Left lobe of liver (tissue), 2 donors: ENCODE measurements at regions not wholly inside any gene's neighbourhood (a gene's known extent, or its start where the extent isn't known, plus 50 kb on each side); places are given as distances from the start of the nearest gene placed in this dataset.
"Not testable (repeated sequence)": the region's sequence is repeated elsewhere in the genome, so short reads cannot be mapped to it uniquely, and the experiment has no call there.

Source experiments
- ATAC-seq: fragments of 200-7000 bp; cut with Tn5 transposase; one replicate; pipeline ENCODE4 v1.9.1; 2020; ENCODE audit warnings: mild to moderate bottlenecking, moderate library complexity
- DNase-seq: peaks from one replicate; pipeline ENCODE4 v3.0.0-alpha.2; 2020; ENCODE audit warnings: low spot score
- donor health status: DM: no; HTN: no; CAD: no; lungs with moderate emphysema.
- donor health status: DM: no; HTN: yes; CAD: no.

- ATAC-seq, result no peak
- no peak for DNase-seq
Observed at GRCh38 chrY:9619541-9619940, 91.9 kb downstream of the TSPY10 start.

DNA sequence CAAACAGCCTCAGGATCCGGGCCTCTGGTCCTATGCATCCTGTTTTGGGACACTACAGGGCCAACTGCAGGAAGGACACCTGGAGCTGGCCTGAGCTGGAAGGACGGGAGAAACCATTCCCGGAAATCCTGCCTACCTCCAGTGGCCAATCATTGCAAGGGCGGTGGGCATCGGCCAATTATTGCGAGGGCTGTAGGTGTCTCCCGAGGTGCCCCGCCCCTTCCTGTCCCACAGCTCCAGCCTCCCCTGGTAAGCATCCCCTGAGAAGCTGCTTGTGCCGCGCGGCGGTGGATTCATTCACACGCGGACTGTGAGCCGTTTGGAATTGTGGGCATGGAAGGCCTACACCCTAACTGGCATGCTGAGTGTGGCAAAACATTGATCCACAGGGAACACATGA, 95.5 kb downstream of the TSPY10 start:
- ATAC-seq, result no peak
- no peak for DNase-seq

DNA sequence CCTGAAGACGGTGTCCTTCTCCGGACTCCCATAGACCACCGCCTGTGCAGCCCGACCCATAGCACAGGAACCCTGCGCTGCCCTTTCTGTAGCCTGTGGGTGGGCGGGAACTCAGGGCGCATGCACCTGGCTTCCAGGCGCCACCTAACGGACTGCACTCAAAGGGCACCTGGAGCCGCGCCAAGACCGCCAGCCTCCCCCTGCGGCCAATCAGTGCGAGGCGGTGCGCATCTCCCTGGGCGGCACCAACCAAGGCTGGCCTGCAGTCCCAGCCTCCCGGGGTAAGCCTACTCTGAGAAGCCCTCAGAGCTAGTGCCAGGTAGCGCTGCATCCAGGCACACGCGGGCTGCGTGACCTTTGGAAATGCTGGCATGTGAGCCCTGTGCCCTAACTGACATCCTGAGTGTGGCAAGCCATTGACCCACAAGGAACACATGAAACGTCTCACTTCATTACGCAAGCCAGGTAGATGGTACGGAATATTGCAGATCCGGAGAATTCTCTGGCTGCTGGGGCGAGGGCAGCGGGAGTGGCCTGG, 113.0 kb downstream of the TSPY10 start:
- ATAC-seq (peak; percentile 96), DNase-seq (peak; percentile 55)

DNA sequence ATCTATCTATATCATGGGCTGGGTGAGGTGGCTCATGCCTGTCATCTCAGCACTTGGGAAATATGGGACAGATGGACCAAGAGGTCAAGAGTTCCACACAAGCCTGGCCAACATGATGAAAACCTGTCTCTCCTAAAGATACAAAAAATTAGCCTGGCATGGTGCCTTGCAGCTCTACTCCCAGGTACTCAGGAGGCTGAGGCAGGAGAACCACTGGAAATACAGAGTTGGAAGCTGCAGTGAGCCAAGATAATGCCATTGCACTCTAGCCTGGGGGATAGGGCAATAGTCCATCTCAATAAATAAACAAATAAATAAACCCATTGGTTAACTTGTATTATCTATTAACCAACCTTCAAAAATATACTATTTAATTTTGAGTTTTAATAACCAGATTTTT, 138.5 kb downstream of the TSPY10 start:
- ATAC-seq, result peak; percentile 84
- peak; percentile 51 for DNase-seq

- peak; percentile 86 for ATAC-seq
- not testable (repeated sequence) for DNase-seq
Observed at GRCh38 chrY:9692481-9692880, 164.8 kb downstream of the TSPY10 start.

DNA sequence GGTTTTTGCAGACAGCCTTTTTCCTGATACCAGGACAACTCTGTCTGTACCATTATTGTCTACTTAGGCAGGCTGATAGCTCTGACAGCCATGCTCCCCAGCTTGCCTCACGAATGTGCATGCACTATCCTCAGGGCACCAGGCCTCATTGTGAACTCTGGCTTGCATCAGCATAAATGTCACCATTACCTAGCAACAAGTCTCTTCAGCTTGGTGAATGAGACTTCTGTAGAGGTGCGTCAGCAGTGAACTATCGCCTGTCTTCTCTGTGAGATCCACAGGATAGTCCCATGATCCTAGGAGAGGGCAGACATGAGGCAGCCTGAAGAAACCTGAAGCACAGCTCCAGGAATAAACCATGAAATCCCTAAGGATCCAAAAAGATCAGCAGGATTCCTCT, 189.3 kb downstream of the TSPY10 start:
- DNase-seq, result not testable (repeated sequence)

DNA sequence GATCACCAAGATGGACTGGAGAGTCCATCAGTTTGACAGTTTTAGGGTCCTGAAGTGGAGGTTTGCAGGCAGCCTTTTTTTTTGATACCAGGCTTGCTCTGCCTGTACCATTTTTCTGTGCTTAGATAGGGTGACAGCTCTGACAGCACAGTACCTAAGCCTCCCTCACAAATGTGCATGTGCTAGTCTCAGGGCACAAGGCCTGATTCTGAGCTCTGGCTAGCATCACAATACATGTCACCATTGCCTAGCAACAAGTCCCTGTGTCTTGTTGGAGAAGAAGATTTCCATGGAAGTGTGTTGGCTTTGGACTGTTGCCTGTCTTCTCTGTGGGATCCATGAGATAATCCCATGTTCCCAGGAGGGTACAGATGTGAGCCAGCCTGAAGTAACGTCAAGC, 191.1 kb downstream of the TSPY10 start:
- not testable (repeated sequence) for DNase-seq

More for the DNA sequence above, 189.3 kb downstream of the TSPY10 start:
- not testable (repeated sequence) for ATAC-seq

GRCh38 chrY:9719616-9720015, 191.9 kb downstream of the TSPY10 start:
- DNase-seq, ATAC-seq: not testable (repeated sequence)

More for the DNA sequence above, 191.1 kb downstream of the TSPY10 start:
- ATAC-seq, result not testable (repeated sequence)

DNA sequence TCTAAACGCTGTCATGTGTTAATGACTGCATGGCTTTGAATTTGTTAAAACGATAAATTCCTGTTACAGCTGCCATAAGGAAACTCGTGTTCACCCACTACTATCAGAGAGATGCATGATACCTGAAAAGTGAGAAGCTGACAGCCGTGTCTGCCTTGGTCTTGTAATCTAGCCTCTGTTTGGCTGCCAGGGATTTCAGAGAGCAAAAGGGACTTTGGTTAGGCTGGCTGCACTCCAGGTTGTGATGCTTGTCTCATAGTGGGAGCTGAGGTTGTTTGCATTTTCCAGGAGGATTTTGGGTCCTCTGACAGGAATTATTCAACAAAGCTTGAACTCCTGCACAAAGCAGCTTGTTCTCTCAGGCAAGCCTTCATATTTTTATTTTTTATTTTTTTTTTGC, 209.9 kb downstream of the TSPY10 start:
- DNase-seq, result not testable (repeated sequence)
- peak; percentile 91 for ATAC-seq

DNA sequence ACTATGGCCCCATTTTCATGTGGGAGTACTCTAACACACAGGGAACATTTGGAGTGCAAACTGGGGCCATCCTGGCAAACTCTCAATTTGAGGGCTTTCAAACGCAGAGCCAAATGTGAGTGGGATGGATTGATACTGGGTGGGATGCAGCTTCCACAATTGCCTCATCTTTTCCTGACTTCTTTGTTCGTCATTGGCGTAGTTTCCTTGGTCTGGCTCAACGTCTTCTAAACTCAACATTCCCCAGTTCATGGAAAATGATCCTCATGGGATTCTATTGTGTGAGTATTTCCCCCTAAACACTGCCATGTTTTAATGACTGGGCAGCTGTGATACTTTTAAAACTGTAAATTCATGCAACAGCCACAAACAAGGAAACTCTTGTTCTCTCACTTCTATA, 228.3 kb downstream of the TSPY10 start:
- not testable (repeated sequence) for ATAC-seq, DNase-seq

- DNase-seq, ATAC-seq: not testable (repeated sequence)
Observed at GRCh38 chrY:9757488-9757887, 229.8 kb downstream of the TSPY10 start.

GRCh38 chrY:9762443-9762842, 234.8 kb downstream of the TSPY10 start:
- DNase-seq, result not testable (repeated sequence)
- peak; percentile 93 for ATAC-seq

- not testable (repeated sequence) for DNase-seq, ATAC-seq
Observed at GRCh38 chrY:9769312-9769711, 241.6 kb downstream of the TSPY10 start.

GRCh38 chrY:9771086-9771485, 243.4 kb downstream of the TSPY10 start:
- DNase-seq, result not testable (repeated sequence)
- peak; percentile 67 for ATAC-seq

GRCh38 chrY:9772120-9772519, 244.4 kb downstream of the TSPY10 start:
- DNase-seq, result not testable (repeated sequence)
- ATAC-seq, result peak; percentile 88

- not testable (repeated sequence) for ATAC-seq, DNase-seq
Observed at GRCh38 chrY:9774765-9775164, 247.1 kb downstream of the TSPY10 start.

DNA sequence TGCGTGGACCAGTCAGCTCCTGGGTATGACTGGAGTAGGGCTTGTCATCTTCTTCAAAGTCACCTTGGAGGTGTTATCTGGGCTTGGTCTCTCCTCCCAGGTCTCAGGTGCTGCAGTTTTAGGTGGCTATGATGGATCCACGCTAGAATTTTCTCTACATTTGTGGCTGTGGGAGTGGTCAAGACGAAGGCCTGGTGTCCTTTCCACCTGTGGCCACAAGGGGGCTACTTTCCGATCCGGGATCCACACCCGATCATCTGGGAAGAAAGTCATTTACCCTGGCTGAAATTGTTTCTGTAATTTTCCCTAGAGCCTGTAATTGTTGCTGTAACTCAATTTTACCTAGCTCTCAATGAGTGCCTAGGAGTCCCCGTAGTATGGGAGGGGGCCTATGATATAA, 248.0 kb downstream of the TSPY10 start:
- peak; percentile 72 for ATAC-seq
- not testable (repeated sequence) for DNase-seq

GRCh38 chrY:9781548-9781947, 253.9 kb downstream of the TSPY10 start:
- ATAC-seq, DNase-seq: not testable (repeated sequence)

- not testable (repeated sequence) for ATAC-seq, DNase-seq
Observed at GRCh38 chrY:9797881-9798280, 270.2 kb downstream of the TSPY10 start.

- DNase-seq (no peak), ATAC-seq (no peak)
Observed at GRCh38 chrY:9805235-9805634, 277.6 kb downstream of the TSPY10 start.
